ENCODE measurements at regions not wholly inside any gene's neighbourhood (a gene's known extent, or its start where the extent isn't known, plus 50 kb on each side); places are given as distances from the start of the nearest gene placed in this dataset.
"Not testable (repeated sequence)": the region's sequence is repeated elsewhere in the genome, so short reads cannot be mapped to it uniquely, and the experiment has no call there.

DNA sequence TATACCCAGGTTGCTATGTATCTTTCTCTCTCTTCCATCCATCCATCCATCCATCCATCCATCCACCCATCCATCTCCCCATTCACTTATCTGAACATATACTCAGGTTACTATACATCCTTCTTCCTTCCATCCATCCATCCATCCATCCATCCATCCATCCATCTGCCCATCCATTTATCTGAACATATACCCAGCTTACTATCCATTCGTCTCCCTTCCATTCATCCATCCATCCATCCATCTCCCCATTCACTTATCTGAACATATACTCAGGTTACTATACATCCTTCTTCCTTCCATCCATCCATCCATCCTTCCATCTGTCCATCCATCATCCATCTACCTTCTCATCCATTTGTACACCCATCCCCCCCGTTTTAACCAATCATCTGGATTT is 75.9 kb upstream of the SFSWAP start:
- TF ChIP-seq, protein P1, sequence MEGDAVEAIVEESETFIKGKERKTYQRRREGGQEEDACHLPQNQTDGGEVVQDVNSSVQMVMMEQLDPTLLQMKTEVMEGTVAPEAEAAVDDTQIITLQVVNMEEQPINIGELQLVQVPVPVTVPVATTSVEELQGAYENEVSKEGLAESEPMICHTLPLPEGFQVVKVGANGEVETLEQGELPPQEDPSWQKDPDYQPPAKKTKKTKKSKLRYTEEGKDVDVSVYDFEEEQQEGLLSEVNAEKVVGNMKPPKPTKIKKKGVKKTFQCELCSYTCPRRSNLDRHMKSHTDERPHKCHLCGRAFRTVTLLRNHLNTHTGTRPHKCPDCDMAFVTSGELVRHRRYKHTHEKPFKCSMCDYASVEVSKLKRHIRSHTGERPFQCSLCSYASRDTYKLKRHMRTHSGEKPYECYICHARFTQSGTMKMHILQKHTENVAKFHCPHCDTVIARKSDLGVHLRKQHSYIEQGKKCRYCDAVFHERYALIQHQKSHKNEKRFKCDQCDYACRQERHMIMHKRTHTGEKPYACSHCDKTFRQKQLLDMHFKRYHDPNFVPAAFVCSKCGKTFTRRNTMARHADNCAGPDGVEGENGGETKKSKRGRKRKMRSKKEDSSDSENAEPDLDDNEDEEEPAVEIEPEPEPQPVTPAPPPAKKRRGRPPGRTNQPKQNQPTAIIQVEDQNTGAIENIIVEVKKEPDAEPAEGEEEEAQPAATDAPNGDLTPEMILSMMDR (IDR thresholded peaks at IDR 0.05; ENCODE audit: poor library complexity), result not testable (repeated sequence)
- not testable (repeated sequence) for TF ChIP-seq EZH2phosphoT487 (IDR thresholded peaks at IDR 0.05; ENCODE audit: low read depth, severe bottlenecking, unreplicated experiment); EZH2 (IDR thresholded peaks at IDR 0.05; ENCODE audit: borderline replicate concordance)
